ENCODE measurements at regions not wholly inside any gene's neighbourhood (a gene's known extent, or its start where the extent isn't known, plus 50 kb on each side); places are given as distances from the start of the nearest gene placed in this dataset.
A peak's percentile ranks its signal among the peaks of the same experiment; 100 is the strongest.
"Not testable (repeated sequence)": the region's sequence is repeated elsewhere in the genome, so short reads cannot be mapped to it uniquely, and the experiment has no call there.

DNA sequence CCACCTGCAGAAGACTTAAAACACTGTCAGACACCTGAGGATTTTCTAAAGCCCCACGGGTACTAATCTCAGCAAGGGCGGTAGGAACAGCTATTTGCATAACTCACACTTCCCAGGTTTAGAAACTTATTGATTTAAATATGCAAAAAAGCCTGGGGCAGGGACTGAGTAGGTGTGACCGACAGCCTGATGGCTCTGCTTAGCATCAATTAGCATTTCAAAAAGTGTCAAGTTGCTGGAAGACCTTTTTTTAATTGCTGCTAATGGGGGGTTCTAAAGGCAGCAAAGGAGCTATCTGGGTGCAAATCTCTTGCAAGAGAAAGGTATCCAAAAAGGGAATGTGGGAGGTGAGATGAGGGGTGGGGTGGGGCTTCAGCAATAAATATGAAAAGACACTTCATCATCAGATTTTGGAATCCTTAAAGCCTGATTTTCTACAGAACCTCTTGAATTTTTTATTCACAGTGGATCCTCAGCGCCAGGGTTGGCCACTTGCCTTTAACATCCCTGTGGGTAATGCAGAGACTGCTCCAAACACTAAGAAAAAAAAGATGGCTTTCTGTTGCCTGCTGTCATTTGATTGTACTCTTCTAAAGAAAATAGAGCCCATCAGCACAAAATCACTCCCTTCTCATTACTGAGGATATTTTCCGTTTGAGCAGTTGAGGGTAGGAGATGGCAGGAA is 121.1 kb upstream of the RMP24 start:
- Histone ChIP-seq H3K4me3 (no peak overlapping the region), H3K9me3 (ENCODE audit: low read depth) (no peaks in the 10 kb centered on the region), H3K4me1 (ENCODE audit: low read depth) (peaks cover 21% of the 10 kb centered on the region), H3K27me3 (no peaks in the 10 kb centered on the region), H3K36me3 (no peaks in the 10 kb centered on the region), H3K27ac (no peak overlapping the region)
- DNase-seq (ENCODE audit: low read depth in 1 of 2, low spot score in 1 of 2) = peak in 1 of 2 donors; percentile 2
- TF ChIP-seq, protein P1, sequence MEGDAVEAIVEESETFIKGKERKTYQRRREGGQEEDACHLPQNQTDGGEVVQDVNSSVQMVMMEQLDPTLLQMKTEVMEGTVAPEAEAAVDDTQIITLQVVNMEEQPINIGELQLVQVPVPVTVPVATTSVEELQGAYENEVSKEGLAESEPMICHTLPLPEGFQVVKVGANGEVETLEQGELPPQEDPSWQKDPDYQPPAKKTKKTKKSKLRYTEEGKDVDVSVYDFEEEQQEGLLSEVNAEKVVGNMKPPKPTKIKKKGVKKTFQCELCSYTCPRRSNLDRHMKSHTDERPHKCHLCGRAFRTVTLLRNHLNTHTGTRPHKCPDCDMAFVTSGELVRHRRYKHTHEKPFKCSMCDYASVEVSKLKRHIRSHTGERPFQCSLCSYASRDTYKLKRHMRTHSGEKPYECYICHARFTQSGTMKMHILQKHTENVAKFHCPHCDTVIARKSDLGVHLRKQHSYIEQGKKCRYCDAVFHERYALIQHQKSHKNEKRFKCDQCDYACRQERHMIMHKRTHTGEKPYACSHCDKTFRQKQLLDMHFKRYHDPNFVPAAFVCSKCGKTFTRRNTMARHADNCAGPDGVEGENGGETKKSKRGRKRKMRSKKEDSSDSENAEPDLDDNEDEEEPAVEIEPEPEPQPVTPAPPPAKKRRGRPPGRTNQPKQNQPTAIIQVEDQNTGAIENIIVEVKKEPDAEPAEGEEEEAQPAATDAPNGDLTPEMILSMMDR (IDR thresholded peaks at IDR 0.05; ENCODE audit: low read depth, low read length) = no peak

GRCh38 chr18:35852786-35853185 is 119.7 kb upstream of the RMP24 start:
- DNase-seq (ENCODE audit: low read depth in 1 of 2, low spot score in 1 of 2) = peak in 1 of 2 donors; percentile 15

GRCh38 chr18:35854095-35854494 is 118.4 kb upstream of the RMP24 start:
- Histone ChIP-seq H3K9me3 (ENCODE audit: low read depth) (no peaks in the 10 kb centered on the region), H3K4me1 (ENCODE audit: low read depth) (peaks cover 21% of the 10 kb centered on the region), H3K27ac (peak overlapping the region; percentile 78), H3K36me3 (no peaks in the 10 kb centered on the region), H3K27me3 (no peaks in the 10 kb centered on the region), H3K4me3 (no peak overlapping the region)
- TF ChIP-seq, protein P1 (IDR thresholded peaks at IDR 0.05; ENCODE audit: low read depth, low read length) = no peak
- DNase-seq (ENCODE audit: low read depth in 1 of 2, low spot score in 1 of 2) = peak in 1 of 2 donors; percentile 31

More at GRCh38 chr18:35852786-35853185, 119.7 kb upstream of the RMP24 start:
- Histone ChIP-seq H3K4me3 (no peak overlapping the region), H3K9me3 (ENCODE audit: low read depth) (no peaks in the 10 kb centered on the region), H3K4me1 (ENCODE audit: low read depth) (peaks cover 21% of the 10 kb centered on the region), H3K36me3 (no peaks in the 10 kb centered on the region), H3K27me3 (no peaks in the 10 kb centered on the region), H3K27ac (no peak overlapping the region)
- TF ChIP-seq, protein P1 (IDR thresholded peaks at IDR 0.05; ENCODE audit: low read depth, low read length) = no peak

DNA sequence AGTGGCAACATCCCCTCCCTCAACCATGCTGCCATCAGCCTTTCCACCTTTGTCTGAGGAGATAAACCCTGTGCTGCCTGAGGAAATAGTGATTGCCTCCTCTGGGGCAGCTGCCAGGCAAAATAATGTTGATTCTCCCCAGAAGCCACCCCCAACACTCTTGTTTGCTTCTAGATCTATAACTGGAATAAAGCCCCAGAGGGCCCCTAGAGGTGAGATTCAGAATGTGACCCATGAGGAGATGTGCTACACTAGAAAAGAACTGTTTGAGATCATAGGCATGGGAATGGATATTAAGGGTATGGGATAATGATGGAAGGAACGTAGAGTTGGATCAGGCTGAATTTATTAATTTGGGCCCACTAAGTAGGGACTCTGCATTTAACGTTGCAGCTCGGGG is 116.3 kb upstream of the RMP24 start:
- H3K4me1 ChIP-seq (ENCODE audit: low read depth) = peaks cover 23% of the 10 kb centered on the region
- H3K36me3 ChIP-seq = no peaks in the 10 kb centered on the region

GRCh38 chr18:35856721-35857120 is 115.8 kb upstream of the RMP24 start:
- DNase-seq (ENCODE audit: low read depth in 1 of 2, low spot score in 1 of 2); H3K36me3 ChIP-seq; H3K4me3 ChIP-seq; H3K27me3 ChIP-seq; H3K9me3 ChIP-seq (ENCODE audit: low read depth); H3K27ac ChIP-seq: not testable (repeated sequence)
- peaks cover 28% of the 10 kb centered on the region for H3K4me1 ChIP-seq (ENCODE audit: low read depth)

More for the DNA sequence above, 116.3 kb upstream of the RMP24 start:
- no peaks in the 10 kb centered on the region for H3K27me3 ChIP-seq
- DNase-seq (ENCODE audit: low read depth in 1 of 2, low spot score in 1 of 2) = no peak
- no peaks in the 10 kb centered on the region for H3K9me3 ChIP-seq (ENCODE audit: low read depth)
- H3K27ac ChIP-seq = no peak overlapping the region
- no peak overlapping the region for H3K4me3 ChIP-seq
- TF ChIP-seq, protein P1 (IDR thresholded peaks at IDR 0.05; ENCODE audit: low read depth, low read length) = no peak

GRCh38 chr18:35857581-35857980 is 114.9 kb upstream of the RMP24 start:
- not testable (repeated sequence) for H3K36me3 ChIP-seq; H3K27me3 ChIP-seq; H3K4me3 ChIP-seq; DNase-seq (ENCODE audit: low read depth in 1 of 2, low spot score in 1 of 2); H3K27ac ChIP-seq; H3K9me3 ChIP-seq (ENCODE audit: low read depth)
- H3K4me1 ChIP-seq (ENCODE audit: low read depth) = peaks cover 31% of the 10 kb centered on the region

Data from cardiac muscle cell (in vitro differentiated cells and primary cell).